HG03103 (cell line): ENCODE measurements at regions not wholly inside any gene's neighbourhood (a gene's known extent, or its start where the extent isn't known, plus 50 kb on each side); places are given as distances from the start of the nearest gene placed in this dataset.
A peak's percentile ranks its signal among the peaks of the same experiment; 100 is the strongest.
"Not testable (repeated sequence)": the region's sequence is repeated elsewhere in the genome, so short reads cannot be mapped to it uniquely, and the experiment has no call there.

Experiments used
- ATAC-seq: cut with Tn5 transposase; IDR thresholded peaks from one replicate; pipeline ENCODE4 v1.9.1; 2021; ENCODE audit warnings: low read depth; ENCODE audit not compliant: unreplicated experiment

GRCh38 chr6:12473494-12473893, 183.3 kb downstream of the EDN1 start:
- ATAC-seq, result no peak

DNA sequence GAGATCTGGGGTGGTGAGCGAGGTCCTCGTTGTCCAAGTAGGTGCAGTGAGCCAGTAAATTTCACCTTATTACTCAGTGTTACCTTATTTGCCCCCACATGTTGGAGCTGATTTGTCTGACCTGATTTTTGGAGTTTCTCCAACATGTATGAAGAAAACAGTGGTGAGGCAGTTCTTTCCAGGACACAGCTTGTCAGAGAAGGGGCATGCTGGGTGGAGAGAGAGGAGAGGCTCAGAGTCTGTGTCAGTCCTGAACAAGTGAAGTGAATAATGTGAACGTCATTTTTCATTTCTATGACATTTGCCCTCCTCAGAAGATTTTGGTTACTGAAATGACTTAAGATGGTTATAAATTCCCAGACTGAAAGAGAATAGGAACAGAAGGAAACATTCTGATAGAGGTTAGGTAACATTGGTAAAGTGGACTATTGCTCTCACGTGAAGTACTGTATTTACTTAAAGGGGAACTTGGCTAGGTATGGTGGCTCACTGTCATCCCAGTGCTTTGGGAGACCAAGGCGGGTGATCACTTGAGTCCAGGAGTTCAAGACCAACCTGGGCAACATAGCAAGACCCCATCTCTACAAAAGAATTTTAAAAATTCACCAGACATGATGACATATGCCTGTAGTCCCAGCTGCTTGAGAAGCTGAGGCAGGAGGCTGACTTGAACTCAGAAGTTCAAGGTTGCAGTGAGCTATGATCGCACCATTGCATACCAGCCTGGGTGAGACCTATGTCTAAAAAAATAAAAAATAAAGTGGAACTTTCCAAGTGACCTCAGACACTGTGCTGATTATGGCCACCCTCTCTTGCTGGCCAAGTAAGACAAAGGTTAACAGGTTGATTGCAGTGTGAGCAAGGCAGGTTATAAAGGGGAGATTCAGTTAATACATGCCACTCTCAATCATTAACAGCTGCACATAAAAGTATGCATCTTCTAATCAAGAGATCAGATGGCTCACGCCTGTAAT, 184.3 kb downstream of the EDN1 start:
- no peak for ATAC-seq

GRCh38 chr6:12476484-12476883, 186.3 kb downstream of the EDN1 start:
- ATAC-seq, result no peak

GRCh38 chr6:12477616-12478015, 187.5 kb downstream of the EDN1 start:
- ATAC-seq, result no peak

- no peak for ATAC-seq
Measured at GRCh38 chr6:12478921-12479320, 188.8 kb downstream of the EDN1 start.

DNA sequence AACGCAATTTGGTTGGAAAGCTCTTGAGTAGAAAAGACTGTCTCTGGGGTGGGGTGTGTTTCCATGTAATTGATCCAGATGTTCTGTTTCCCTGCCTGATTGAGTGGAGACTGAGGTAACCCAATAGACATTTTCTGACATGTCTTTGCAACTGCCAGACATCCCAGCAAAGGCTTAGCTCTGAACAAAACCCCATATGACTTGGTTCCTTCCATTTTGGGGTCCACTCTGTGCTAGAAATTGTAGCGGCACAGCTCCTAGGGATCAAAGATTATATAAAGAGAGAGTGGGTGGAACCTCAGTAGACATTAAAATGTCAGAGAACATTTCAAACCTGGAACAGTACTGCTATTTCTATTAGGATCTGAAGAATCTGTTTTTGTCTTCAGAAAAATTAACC, 189.3 kb downstream of the EDN1 start:
- ATAC-seq, result no peak

DNA sequence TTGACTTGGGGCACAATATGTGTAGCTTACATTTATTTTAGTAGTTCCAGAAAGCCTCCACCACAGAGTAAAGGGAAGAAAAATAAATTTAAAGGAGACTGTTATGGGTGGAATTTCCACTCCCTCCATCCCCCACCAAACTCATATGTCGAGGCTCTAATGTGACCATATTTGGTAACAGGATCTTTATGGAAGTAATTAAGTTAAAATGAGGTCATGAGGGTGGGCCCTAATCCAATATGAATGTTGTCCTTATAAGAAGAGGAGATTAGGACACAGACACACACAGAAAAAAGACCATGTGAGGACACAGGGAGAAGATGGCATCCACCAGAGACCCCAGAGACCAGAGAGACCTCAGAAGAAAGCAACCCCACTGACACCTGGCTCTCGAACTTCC, 189.7 kb downstream of the EDN1 start:
- ATAC-seq, result no peak

GRCh38 chr6:12480379-12480778, 190.2 kb downstream of the EDN1 start:
- no peak for ATAC-seq

GRCh38 chr6:12481292-12481691, 191.1 kb downstream of the EDN1 start:
- no peak for ATAC-seq

GRCh38 chr6:12481850-12482249, 191.7 kb downstream of the EDN1 start:
- no peak for ATAC-seq

- ATAC-seq, result no peak
Measured at GRCh38 chr6:12482386-12483375, 192.5 kb downstream of the EDN1 start.

DNA sequence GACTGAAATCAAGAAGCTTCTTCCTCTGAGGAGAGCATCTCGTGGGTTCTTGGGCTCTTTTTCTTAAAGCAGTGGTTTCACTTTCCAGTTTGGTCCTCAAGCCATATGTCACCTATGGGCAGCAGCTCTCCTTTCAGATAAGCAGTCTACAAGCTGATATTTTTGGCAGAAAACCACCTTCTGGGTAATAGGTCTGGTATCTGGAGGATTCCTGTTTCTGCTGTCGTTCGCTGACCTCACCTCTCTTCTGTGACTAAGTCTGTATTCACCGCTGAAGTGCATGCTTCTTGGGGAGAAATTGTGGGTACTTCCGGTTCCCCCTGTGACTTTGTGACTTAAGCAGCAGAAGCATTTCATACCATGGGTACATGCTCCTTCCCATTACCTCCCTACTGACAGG, 193.6 kb downstream of the EDN1 start:
- ATAC-seq, result peak; percentile 81

GRCh38 chr6:12484519-12484918, 194.4 kb downstream of the EDN1 start:
- ATAC-seq, result no peak

DNA sequence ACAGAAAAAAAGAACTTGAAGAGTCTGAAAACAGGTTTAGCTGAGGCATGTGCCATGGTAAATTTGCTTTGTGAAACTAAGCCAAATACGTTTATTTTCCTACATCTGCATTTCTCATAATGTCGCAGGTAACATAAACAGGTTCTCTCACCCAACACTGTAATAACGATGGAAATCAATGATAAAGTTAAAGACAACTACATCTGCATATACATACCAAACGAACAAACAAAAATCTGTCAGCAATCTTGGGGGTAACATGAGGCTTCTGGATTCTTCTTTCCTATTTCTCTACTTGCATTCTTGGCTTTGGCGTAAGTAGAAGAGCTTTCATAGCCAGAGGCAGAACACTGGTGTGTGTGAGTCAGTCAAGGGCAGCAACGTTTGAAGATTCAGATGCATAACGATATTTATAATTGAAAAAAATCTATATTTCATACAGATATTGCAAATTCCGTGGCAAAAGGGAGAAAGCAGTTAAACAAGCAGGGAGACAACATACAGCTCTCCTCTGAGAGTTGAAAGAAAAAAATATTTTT, 195.1 kb downstream of the EDN1 start:
- ATAC-seq, result no peak

DNA sequence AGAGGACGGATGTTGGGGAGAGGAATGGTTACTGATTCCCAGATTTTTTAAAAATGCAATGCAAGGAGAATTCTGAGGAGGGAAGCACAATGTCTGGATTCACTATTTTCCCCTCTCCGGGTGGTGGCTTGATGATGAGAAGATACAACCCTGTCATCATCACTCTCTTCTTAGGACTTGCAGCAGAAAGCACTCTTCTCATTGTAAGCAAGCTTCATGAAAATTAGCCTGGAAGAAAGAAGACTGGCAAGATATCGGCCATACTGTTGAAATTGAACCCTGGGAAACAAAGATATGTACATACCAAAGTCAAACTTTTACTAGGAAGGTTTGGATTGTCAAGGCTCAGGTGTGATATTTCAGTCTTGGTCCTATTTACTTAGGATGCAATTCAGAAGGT, 195.7 kb downstream of the EDN1 start:
- no peak for ATAC-seq

- no peak for ATAC-seq
Measured at GRCh38 chr6:12490351-12490903, 200.3 kb downstream of the EDN1 start.

DNA sequence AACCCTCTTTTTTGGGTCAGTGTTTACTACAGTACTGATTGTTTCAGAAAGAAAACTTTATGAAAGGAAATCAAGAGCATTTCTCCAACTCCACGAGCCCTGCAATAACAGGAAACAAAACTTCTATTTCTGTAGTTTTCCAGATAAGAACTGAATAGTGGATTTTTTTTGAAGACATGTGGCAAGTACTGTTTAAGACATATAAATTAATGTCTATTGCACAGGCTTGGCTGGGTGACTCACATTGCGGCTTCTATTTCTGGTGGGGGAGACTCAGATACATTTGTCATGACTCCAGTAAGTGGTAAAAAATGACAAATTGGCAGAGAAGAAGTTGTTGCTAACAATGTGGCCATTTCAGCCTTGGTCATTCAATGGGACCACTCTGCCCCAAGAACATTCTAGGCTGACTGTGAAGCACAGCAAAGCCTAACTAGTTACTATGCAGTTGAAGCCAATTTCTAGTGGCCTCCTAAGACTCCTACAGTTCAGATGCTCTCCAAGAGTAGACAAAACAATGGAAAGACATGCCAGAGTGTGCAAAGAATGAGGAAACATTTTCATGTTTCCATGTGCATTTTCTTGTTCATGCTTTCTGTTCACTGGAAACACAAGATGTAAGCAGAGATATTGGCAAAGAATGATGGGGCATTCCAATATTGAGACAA, 200.9 kb downstream of the EDN1 start:
- no peak for ATAC-seq

DNA sequence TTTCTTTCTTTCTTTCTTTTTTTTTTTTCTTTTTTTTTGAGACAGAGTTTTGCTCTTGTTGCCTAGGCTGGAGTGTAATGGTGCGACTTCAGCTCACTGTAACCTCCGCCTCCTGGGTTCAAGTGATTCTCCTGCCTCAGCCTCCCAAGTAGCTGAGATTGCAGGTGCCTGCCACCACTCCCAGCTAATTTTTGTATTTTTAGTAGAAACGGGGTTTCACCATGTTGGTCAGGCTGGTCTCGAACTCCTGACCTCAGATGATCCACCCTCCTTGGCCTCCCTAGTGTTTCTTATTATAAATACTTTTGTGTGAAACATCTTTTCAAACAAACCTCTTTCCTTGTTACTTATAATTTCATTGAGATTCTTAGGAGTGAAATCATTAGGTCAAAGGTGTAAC, 202.8 kb downstream of the EDN1 start:
- ATAC-seq, result not testable (repeated sequence)

DNA sequence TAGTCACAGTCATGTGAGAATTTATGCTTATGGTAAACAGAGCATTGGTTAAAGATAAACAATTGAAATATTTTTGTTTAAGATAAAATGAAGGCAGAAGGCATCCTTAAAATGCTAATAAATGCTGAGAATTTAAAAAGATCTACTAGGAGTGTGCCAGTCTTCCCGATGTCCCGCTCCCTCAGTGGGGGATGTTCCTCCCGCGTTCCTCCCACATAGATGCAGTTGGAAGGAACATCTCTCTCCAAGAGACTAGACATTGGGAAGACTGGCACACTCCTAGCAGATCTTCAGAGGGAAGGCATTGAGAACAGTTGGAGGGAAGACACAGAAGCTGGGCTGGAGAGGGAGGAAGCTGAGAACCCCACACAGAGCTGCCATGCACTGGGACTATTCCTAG, 203.3 kb downstream of the EDN1 start:
- no peak for ATAC-seq

DNA sequence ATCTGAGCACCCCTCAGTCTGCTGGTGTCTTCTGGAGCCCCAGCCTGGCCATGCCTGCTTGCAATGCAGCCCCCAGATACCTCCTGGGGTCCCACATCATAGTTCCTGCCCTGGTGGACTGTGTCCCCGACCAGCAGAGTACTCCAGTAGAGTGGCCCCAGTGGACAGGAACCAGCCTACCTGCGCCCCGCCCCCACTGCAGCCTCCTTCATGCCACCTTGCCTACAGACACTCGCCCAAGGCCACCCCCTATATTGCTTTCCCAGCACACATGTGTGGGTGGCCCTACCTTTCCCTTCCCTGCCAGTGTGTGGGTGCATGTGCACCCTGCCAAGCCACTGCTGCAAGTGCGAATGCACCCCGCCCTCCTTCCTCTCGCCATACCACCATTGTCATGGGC, 204.0 kb downstream of the EDN1 start:
- no peak for ATAC-seq
